GM21786 (cell line): ENCODE measurements at regions not wholly inside any gene's neighbourhood (a gene's known extent, or its start where the extent isn't known, plus 50 kb on each side); places are given as distances from the start of the nearest gene placed in this dataset.
"Not testable (repeated sequence)": the region's sequence is repeated elsewhere in the genome, so short reads cannot be mapped to it uniquely, and the experiment has no call there.

Experiments
- ATAC-seq: cut with Tn5 transposase; IDR thresholded peaks from one replicate; pipeline ENCODE4 v1.9.1; 2021; ENCODE audit not compliant: unreplicated experiment

DNA sequence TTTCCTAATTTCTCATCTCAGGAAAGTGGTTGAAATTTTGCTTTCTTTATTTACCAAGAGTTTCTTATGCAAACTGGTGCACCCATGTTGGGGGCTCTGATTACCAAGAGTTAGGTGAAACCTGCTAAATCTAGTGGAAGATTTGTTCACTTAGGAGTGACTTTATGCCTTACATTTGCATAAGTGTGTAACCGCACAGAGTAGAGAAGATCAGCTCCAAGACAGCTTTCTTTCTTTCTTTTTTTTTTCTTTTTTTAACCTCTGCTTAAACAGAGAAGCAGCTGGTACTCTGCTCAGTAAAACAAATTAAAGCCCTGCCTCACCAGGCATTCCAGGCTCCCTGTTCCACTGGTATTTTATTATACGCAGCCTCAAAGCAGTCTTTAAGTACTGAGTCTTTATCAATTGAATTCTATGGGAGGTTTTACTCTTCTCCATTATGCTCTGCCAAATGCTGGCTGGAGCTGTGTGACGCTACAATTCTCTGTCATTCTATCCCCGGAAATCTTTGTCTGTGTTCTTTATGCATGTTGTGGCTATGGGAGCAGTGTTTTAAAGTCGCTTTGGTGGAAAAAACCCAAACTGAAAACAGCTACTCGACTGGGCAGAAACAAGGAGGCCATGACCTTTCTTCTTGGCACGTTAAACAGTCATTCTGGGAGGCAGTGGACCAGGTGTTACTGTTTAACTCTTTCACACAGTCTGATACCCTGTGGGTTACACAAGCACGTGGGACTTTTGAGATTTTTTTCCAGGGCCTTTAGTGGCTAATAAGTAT, 55.2 kb upstream of the GBE1 start:
- peak; percentile 100 for ATAC-seq

DNA sequence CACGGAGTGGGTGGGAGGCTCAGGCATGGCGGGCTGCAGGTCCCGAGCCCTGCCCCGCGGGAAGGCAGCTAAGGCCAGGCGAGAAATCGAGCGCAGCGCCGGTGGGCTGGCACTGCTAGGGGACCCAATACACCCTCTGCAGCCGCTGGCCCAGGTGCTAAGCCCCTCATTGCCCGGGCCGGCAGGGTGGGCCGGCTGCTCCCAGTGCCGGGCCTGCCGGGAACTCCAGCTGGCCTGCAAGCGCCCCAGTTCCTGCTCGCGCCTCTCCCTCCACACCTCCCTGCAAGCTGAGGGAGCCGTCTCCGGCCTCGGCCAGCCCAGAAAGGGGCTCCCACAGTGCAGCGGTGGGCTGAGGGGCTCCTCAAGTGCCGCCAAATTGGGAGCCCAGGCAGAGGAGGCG, 50.7 kb upstream of the GBE1 start:
- not testable (repeated sequence) for ATAC-seq
